Natural killer cell (primary cell): ENCODE measurements at regions not wholly inside any gene's neighbourhood (a gene's known extent, or its start where the extent isn't known, plus 50 kb on each side); places are given as distances from the start of the nearest gene placed in this dataset.

Experiments used
- ATAC-seq, 3 donors: fragments of 150-1000 bp in 2 of 3; fragments of 200-7000 bp in 1 of 3; cut with Tn5 transposase; 1 replicate in 1 of 3; 2 replicates in 2 of 3; pipeline ENCODE4 v1.10.0; 2021; ENCODE audit warnings: mild to moderate bottlenecking in 2 of 3, moderate library complexity in 2 of 3
- DNase-seq, 2 donors: peaks; one replicate each; pipeline versions ENCODE4 v3.0.0 to v3.0.0-alpha.2; 2013 to 2021; ENCODE audit warnings: mixed read lengths in 1 of 2
- H3K27ac ChIP-seq: one replicate; pipeline ENCODE4 v1.5.1; 2013; ENCODE audit warnings: mild to moderate bottlenecking, low read length
- H3K27me3 ChIP-seq: one replicate; pipeline ENCODE4 v1.6.1; 2013; ENCODE audit warnings: low read length; ENCODE audit not compliant: control insufficient read depth, insufficient read depth
- H3K36me3 ChIP-seq: one replicate; pipeline ENCODE4 v1.6.1; 2013; ENCODE audit warnings: low read length; ENCODE audit not compliant: control insufficient read depth, insufficient read depth
- H3K4me1 ChIP-seq: one replicate; pipeline ENCODE4 v1.6.1; 2013; ENCODE audit warnings: low read length; ENCODE audit not compliant: control insufficient read depth, insufficient read depth
- H3K4me3 ChIP-seq: one replicate; pipeline ENCODE4 v1.5.1; 2013; ENCODE audit warnings: low read length
- H3K9me3 ChIP-seq: one replicate; pipeline ENCODE4 v1.6.1; 2013; ENCODE audit warnings: low read length; ENCODE audit not compliant: control insufficient read depth, insufficient read depth
- H3K27ac Mint-ChIP-seq, 2 donors: one replicate each; pipeline ENCODE4 v1.8.0; 2022; ENCODE audit warnings: mild to moderate bottlenecking in 2 of 2, mixed read lengths in 2 of 2, moderate library complexity in 1 of 2
- H3K27me3 Mint-ChIP-seq, 2 donors: one replicate each; pipeline ENCODE4 v1.8.0; 2022; ENCODE audit warnings: low read depth in 2 of 2, mixed read lengths in 2 of 2
- H3K36me3 Mint-ChIP-seq: one replicate; pipeline ENCODE4 v1.8.0; 2022; ENCODE audit warnings: mixed read lengths
- H3K4me1 Mint-ChIP-seq, 2 donors: one replicate each; pipeline ENCODE4 v1.8.0; 2022; ENCODE audit warnings: mixed read lengths in 2 of 2
- H3K4me3 Mint-ChIP-seq: one replicate; pipeline ENCODE4 v1.8.0; 2022; ENCODE audit warnings: mild to moderate bottlenecking, moderate library complexity, mixed read lengths
- H3K9me3 Mint-ChIP-seq, 2 donors: one replicate each; pipeline ENCODE4 v1.8.0; 2022; ENCODE audit warnings: mixed read lengths in 2 of 2
- WGBS: methylation state at CpG from one replicate; pipeline ENCODE4 v1.1.7; 2013; ENCODE audit warnings: missing lambda C conversion rate; ENCODE audit not compliant: insufficient coverage; 5-methylcytosine and 5-hydroxymethylcytosine counted together
- intact Hi-C: fragments of 100-400 bp; cut with micrococcal nuclease; formaldehyde crosslinking; loops from one replicate; pipeline ENCODE4 v1.14.2; 2022
- TF ChIP-seq, protein P1 (sequence below): fragments of 200-600 bp; IDR thresholded peaks from one replicate; pipeline ENCODE4 v1.8.0; 2022; ENCODE audit warnings: antibody characterized with exemption

DNA sequence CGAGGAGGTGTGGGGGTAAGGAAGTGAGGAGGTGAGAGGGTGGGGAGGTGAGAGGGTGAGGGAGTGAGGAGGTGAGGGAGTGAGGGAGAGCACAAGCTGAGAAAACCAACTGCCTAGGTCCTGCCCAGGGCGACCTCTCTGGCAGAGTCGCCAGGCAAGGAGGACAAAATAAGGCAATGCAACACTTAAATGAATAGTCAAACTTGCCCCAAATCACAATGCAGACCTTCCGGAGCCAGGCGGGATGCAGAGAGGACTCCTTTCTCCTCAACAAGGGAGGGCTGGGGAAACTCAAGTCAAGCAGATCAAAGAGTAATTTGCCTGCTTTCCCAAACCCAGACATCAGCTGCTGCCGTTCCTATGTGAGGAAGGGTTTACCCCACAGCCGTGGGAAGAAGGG, 86.0 kb downstream of the CCDC185 start:
- Histone ChIP-seq H3K27ac (no peak overlapping the region), H3K36me3 (no peaks in the 10 kb centered on the region), H3K4me1 (peaks cover 6% of the 10 kb centered on the region), H3K4me3 (no peak overlapping the region), H3K27me3 (no peaks in the 10 kb centered on the region), H3K9me3 (no peaks in the 10 kb centered on the region)
- TF ChIP-seq, protein P1, sequence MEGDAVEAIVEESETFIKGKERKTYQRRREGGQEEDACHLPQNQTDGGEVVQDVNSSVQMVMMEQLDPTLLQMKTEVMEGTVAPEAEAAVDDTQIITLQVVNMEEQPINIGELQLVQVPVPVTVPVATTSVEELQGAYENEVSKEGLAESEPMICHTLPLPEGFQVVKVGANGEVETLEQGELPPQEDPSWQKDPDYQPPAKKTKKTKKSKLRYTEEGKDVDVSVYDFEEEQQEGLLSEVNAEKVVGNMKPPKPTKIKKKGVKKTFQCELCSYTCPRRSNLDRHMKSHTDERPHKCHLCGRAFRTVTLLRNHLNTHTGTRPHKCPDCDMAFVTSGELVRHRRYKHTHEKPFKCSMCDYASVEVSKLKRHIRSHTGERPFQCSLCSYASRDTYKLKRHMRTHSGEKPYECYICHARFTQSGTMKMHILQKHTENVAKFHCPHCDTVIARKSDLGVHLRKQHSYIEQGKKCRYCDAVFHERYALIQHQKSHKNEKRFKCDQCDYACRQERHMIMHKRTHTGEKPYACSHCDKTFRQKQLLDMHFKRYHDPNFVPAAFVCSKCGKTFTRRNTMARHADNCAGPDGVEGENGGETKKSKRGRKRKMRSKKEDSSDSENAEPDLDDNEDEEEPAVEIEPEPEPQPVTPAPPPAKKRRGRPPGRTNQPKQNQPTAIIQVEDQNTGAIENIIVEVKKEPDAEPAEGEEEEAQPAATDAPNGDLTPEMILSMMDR = no peak
- DNase-seq (no peak), ATAC-seq (peak in 2 of 3 donors; percentile 21 to 26)
- H3K4me3 Mint-ChIP-seq = no peak overlapping the region
- WGBS = 48% methylated on average over 7 of the region's 7 CpGs
- H3K27ac Mint-ChIP-seq = no peak overlapping the region
- H3K36me3 Mint-ChIP-seq = no peaks in the 10 kb centered on the region
- intact Hi-C loops = no loop called here
- H3K27me3 Mint-ChIP-seq = peaks cover 13 to 14% of the 10 kb centered on the region in 2 donors
- peaks cover 8 to 15% of the 10 kb centered on the region in 2 donors for H3K4me1 Mint-ChIP-seq
- H3K9me3 Mint-ChIP-seq = no peaks in the 10 kb centered on the region

DNA sequence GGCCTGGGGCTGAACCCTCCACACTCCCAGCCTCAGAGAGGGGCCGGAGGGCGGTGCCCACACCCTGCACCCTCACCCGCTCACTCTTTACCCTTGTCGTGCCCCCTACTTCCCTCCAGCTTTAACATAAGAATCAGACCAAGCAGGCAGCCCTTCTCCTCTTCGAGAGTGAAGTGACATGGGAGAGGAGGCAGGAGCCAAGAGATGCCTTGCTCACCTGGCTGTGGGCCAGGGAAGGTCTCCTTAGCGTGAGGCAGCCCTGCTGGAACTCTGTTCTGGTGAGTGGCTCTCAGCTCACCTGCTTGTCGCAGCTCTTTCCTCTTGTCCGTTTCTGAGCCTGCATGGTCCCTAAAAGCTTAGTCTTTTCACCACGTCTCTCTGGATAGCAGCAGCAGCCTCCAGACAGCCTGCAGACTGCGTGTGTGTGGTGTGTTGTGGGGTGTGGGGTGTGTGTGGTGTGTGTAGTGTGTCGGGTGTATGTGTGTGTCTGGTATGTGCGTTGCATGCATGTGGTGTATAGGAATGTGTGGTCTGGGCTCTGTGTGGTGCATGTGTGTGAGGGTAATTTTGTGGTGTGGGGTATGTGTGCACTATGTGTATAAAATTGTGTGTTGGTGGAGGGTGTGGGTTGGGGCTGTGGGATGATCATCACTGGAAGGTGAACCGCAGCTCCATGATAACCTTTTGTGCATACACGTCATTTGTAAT, 86.7 kb downstream of the CCDC185 start:
- intact Hi-C loops = no loop called here
- peak in 1 of 3 donors; percentile 11 for ATAC-seq
- no peak overlapping the region for H3K4me3 Mint-ChIP-seq
- no peaks in the 10 kb centered on the region for H3K36me3 Mint-ChIP-seq
- Histone ChIP-seq H3K4me3 (no peak overlapping the region), H3K27me3 (no peaks in the 10 kb centered on the region), H3K9me3 (no peaks in the 10 kb centered on the region), H3K36me3 (no peaks in the 10 kb centered on the region), H3K4me1 (peaks cover 6% of the 10 kb centered on the region), H3K27ac (no peak overlapping the region)
- peaks cover 12 to 16% of the 10 kb centered on the region in 2 donors for H3K27me3 Mint-ChIP-seq
- H3K27ac Mint-ChIP-seq = no peak overlapping the region
- WGBS = 57% methylated on average over 13 of the region's 14 CpGs
- H3K4me1 Mint-ChIP-seq = peaks cover 8 to 15% of the 10 kb centered on the region in 2 donors
- no peaks in the 10 kb centered on the region for H3K9me3 Mint-ChIP-seq
- TF ChIP-seq, protein P1 = no peak
- no peak for DNase-seq

DNA sequence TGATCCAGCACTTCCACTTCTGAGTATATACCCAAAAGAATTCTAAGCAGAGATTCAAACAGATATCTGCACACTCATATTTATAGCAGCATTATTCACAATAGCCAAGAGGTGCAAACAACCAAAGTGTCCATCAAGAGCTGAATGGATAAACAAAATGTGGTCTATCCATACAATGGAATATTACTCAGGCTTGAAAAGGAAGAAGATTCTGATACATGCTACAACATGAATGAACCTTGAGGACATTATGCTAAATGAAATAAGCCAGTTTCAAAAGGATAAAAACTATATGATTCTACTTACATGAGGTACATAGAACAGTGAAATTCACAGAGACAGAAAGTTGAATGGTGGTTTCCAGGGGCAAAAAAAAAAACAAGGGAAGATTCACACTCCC, 88.9 kb downstream of the CCDC185 start:
- no peaks in the 10 kb centered on the region for H3K9me3 ChIP-seq
- H3K27ac ChIP-seq = no peak overlapping the region
- H3K4me1 Mint-ChIP-seq = peaks cover 8 to 15% of the 10 kb centered on the region in 2 donors
- DNase-seq (no peak), ATAC-seq (no peak)
- H3K27me3 ChIP-seq = no peaks in the 10 kb centered on the region
- TF ChIP-seq, protein P1 = no peak
- no peak overlapping the region for H3K4me3 ChIP-seq
- no peaks in the 10 kb centered on the region for H3K9me3 Mint-ChIP-seq
- H3K36me3 Mint-ChIP-seq = no peaks in the 10 kb centered on the region
- no peaks in the 10 kb centered on the region for H3K36me3 ChIP-seq
- H3K27ac Mint-ChIP-seq = peak overlapping the region; percentile 19 to 51
- intact Hi-C loops = no loop called here
- peaks cover 6% of the 10 kb centered on the region for H3K4me1 ChIP-seq
- peaks cover 6 to 18% of the 10 kb centered on the region in 2 donors for H3K27me3 Mint-ChIP-seq
- H3K4me3 Mint-ChIP-seq = peak overlapping the region; percentile 79

DNA sequence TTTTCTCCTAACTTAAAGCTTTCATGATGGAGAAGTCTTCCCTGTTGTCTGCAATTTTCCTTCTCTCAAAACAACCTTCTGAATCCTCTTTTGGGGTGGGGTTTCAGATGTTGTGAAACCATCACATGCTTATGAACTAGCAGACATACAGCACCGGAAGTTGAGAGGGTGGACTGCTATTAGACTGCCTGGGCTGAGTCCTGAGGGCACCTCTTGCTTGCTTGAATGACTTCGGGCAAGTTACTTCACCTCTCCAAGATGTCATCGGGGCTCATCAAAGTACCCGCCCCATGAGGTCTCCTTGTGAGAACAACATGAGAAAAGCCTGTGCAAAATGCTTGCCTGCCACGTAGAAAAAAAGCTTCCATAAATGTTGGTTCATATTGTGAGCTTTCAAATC, 89.6 kb downstream of the CCDC185 start:
- Mint-ChIP-seq H3K4me3 (peak overlapping the region; percentile 79), H3K27ac (peak overlapping the region; percentile 51 to 69), H3K4me1 (peaks cover 8 to 15% of the 10 kb centered on the region in 2 donors), H3K27me3 (peaks cover 12 to 21% of the 10 kb centered on the region in 2 donors), H3K9me3 (no peaks in the 10 kb centered on the region), H3K36me3 (no peaks in the 10 kb centered on the region)
- no peaks in the 10 kb centered on the region for H3K36me3 ChIP-seq
- peaks cover 6% of the 10 kb centered on the region for H3K4me1 ChIP-seq
- H3K27me3 ChIP-seq = no peaks in the 10 kb centered on the region
- ATAC-seq = peak; percentile 51 to 78 (median 74)
- WGBS = 77% methylated on average over 5 of the region's 5 CpGs
- TF ChIP-seq, protein P1 = no peak
- H3K4me3 ChIP-seq = no peak overlapping the region
- intact Hi-C loops = no loop called here
- peak in 1 of 2 donors; percentile 25 for DNase-seq
- H3K9me3 ChIP-seq = no peaks in the 10 kb centered on the region
- H3K27ac ChIP-seq = no peak overlapping the region
